MG63 (cell line): ENCODE measurements at regions not wholly inside any gene's neighbourhood (a gene's known extent, or its start where the extent isn't known, plus 50 kb on each side); places are given as distances from the start of the nearest gene placed in this dataset.

Experiments used
- DNase-seq: peaks from one replicate; pipeline ENCODE4 v3.0.0-alpha.2; 2020
- H3K27me3 ChIP-seq: fragments of 250-450 bp; sonication (Bioruptor Pico); 2 replicates; pipeline ENCODE4 v1.5.1; 2020; ENCODE audit warnings: mild to moderate bottlenecking, moderate library complexity
- H3K36me3 ChIP-seq: fragments of 250-450 bp; sonication (Bioruptor Pico); 2 replicates; pipeline ENCODE4 v1.5.1; 2020; ENCODE audit warnings: mild to moderate bottlenecking, moderate library complexity
- H3K4me3 ChIP-seq: fragments of 250-450 bp; sonication (Bioruptor Pico); 2 replicates; pipeline ENCODE4 v1.5.1; 2020; ENCODE audit warnings: mild to moderate bottlenecking, moderate library complexity
- H3K9me3 ChIP-seq: fragments of 250-450 bp; sonication (Bioruptor Pico); 2 replicates; pipeline ENCODE4 v1.5.1; 2020; ENCODE audit warnings: mild to moderate bottlenecking, moderate library complexity

DNA sequence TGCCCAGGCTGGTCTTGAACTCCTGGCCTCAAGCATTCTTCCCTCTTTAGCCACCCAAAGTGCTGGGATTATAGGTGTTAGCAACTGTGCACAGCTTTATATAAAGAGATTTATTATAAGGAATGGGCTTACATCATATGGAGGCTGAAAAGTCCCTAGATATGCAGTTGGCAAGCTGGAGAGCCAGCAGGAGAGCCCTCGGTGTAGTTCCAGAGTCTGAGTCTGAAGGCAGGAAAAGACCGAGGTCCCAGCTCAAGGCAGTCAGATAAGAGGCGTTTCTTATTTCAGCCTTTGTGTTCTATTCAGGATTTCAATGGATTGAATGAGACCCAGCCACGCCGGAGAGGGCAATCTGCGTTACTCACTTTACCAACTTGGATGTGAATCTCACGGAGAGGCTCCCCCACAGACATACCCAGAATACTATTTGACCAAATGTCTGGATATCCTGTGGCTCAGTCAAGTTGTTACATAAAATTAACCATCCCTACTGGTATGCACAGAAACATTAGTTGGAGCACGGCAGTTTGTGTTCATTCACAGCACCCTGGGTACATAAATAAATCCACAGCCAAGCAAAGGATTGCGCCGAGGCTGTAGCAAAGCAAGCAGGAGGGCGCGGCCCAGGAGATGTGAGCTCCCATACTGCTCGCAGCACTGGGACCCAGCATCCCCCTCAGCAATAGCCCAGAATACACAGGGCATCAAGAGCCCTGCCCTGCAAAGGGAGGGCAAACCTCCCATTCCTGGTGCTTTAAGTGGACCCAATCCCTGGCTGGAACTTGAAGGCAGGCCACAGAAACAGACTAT is 158.4 kb upstream of the ZNF32 start:
- Histone ChIP-seq H3K36me3 (no peaks in the 10 kb centered on the region), H3K27me3 (no peaks in the 10 kb centered on the region), H3K9me3 (no peaks in the 10 kb centered on the region), H3K4me3 (no peak overlapping the region)
- DNase-seq = no peak

DNA sequence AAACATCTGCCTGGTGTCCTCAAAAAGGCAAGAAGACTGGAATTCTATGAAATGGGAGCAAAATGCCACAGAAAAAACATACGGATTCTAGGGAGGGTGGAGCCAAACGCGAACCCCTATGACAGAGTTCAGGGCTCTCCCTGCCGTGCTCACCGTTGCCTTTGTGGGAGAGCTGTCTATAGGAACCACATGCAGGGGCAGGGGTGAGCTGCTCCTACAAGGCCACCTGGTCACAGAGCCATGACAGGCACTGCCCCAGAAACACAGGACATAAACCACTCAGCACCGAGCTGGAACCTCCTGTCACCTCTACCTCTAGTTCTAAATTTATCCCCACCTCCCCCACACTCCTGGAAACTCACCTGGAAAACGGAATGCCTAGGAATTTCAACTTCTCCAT is 155.1 kb upstream of the ZNF32 start:
- DNase-seq = no peak
- no peaks in the 10 kb centered on the region for H3K9me3 ChIP-seq
- no peaks in the 10 kb centered on the region for H3K36me3 ChIP-seq
- H3K4me3 ChIP-seq = no peak overlapping the region
- H3K27me3 ChIP-seq = no peaks in the 10 kb centered on the region

DNA sequence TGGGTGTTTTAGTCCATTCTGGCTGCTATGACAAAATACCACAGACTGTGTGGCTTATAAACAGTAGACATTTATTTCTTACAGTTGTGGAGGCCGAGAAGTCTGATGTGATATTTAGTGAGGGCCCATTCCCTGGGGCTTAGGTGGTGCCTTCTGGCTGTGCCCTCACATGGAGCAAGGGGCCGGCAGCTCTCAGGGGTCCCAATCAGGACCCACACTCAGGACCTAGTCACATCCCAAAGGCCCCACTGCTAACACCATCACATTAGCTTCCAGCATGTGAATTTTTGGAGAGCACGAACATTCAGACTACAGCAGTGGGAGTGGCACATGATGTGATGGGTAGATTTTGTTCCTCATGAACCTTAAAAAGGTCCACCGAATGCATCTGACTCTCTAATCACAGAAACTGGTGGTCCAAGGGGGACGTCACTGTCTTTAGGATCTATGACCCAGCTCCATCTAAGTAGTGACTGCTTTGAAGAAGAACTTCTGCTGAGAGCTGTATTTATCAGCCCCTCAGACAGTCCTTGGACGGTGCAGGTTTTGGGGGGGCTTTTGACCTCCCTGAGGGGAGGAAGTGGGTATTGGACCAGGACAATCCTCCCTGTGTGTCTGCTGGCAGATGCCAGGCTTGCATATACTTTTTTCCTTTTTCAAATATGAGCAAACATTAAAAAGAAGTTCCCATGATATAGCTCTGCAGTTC is 154.5 kb upstream of the ZNF32 start:
- H3K36me3 ChIP-seq = no peaks in the 10 kb centered on the region
- no peaks in the 10 kb centered on the region for H3K27me3 ChIP-seq
- no peaks in the 10 kb centered on the region for H3K9me3 ChIP-seq
- H3K4me3 ChIP-seq = no peak overlapping the region
- no peak for DNase-seq

DNA sequence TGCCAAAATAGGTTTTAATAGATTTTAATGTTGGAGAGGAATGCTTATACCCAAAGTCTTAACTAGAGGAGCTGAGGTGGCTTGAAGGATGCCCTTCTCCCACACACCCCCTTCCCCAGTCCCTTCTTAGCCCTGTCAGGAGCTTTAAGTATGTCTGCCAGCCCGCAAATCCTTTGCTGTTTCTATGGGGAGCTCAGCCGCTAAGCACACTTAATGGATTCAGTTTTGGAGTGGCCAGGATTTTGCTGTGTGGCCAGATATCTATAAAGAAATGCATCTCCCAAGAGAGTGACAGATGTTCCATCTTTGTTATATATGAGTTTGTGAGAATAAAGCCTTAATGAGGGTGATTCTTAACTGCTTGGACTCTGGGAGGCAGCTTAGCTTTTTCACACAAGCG is 152.9 kb upstream of the ZNF32 start:
- Histone ChIP-seq H3K4me3 (no peak overlapping the region), H3K36me3 (no peaks in the 10 kb centered on the region), H3K9me3 (no peaks in the 10 kb centered on the region), H3K27me3 (no peaks in the 10 kb centered on the region)
- DNase-seq = no peak

DNA sequence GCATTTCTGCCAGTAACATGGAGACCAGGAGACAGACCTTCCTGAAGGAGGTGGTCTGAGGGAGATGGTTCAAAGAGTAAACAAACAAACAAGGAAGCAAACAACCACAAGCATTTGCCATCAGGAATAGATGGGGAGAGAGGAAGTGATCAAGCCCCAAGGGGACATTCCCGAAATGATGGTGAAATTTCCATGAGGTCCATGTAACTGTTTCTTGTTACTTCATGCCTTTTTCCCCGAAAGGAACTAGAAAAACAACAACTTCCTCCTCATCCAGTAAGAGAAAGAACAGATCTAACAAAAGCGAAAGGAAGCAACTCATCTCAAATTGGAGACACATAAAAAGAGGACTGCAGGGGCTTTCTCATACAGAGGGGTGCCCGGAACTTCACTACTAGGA is 152.5 kb upstream of the ZNF32 start:
- no peaks in the 10 kb centered on the region for H3K36me3 ChIP-seq
- no peak overlapping the region for H3K4me3 ChIP-seq
- H3K27me3 ChIP-seq = no peaks in the 10 kb centered on the region
- DNase-seq = no peak
- H3K9me3 ChIP-seq = no peaks in the 10 kb centered on the region

DNA sequence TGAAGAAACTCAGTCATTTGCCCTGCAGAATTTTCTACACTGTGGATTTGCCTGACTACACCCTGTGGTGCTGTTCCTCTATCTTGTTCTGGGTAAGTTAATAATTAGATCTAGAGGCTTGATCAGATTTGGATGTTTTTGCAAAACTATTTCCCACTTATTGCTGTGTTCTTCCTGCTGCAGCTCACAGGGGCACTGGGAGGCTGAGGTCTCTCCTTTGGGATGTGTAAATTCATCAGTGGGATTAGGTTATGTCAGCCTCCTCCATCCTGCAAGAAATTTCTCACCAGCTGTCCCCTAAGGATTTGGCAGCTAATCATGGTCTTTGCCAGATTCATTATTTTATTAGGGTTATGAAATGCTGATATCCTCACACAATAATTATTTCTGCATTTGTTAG is 148.1 kb upstream of the ZNF32 start:
- no peak for DNase-seq
- no peak overlapping the region for H3K4me3 ChIP-seq
- no peaks in the 10 kb centered on the region for H3K9me3 ChIP-seq
- H3K27me3 ChIP-seq = no peaks in the 10 kb centered on the region
- no peaks in the 10 kb centered on the region for H3K36me3 ChIP-seq

DNA sequence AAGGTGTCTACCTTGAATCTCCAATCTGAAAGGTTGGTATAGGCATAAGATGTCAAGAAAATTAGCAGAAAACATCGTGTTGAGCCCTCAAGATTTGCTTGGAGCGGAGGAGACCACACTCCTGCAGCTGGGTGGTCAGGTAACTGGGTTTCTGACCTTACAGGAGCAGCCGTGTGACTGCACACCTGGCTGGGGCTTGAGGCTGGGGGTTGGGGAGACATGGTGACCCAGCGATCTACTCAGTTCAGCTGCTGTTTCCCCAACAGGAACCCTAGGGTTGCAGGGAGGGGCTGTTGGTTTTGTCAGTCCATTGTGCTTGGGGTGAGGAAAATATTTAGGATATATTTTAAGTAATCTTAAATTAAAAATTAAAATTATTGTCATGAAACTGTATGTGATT is 147.0 kb upstream of the ZNF32 start:
- DNase-seq = no peak
- no peak overlapping the region for H3K4me3 ChIP-seq
- no peaks in the 10 kb centered on the region for H3K9me3 ChIP-seq
- H3K27me3 ChIP-seq = no peaks in the 10 kb centered on the region
- H3K36me3 ChIP-seq = no peaks in the 10 kb centered on the region

DNA sequence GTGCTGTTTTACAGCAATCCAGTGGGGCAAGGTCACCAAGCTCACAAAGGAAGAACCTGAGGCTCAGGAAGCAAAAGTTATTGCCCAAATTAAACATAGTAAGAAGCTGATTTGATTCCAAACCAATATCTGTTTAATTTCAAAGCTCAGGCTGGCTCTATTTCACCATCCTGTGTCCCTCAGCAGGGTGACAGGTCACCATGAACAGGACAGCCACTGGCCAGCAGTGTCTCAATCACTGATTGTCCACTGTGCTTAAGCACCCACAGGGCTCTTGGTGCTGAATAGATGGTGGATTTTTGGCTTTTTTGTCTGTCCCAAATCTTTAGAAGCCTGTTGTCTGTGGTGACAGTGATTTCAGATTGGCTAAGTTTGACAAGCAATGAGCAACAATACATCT is 146.4 kb upstream of the ZNF32 start:
- H3K9me3 ChIP-seq = no peaks in the 10 kb centered on the region
- H3K27me3 ChIP-seq = no peaks in the 10 kb centered on the region
- DNase-seq = no peak
- no peaks in the 10 kb centered on the region for H3K36me3 ChIP-seq
- no peak overlapping the region for H3K4me3 ChIP-seq

DNA sequence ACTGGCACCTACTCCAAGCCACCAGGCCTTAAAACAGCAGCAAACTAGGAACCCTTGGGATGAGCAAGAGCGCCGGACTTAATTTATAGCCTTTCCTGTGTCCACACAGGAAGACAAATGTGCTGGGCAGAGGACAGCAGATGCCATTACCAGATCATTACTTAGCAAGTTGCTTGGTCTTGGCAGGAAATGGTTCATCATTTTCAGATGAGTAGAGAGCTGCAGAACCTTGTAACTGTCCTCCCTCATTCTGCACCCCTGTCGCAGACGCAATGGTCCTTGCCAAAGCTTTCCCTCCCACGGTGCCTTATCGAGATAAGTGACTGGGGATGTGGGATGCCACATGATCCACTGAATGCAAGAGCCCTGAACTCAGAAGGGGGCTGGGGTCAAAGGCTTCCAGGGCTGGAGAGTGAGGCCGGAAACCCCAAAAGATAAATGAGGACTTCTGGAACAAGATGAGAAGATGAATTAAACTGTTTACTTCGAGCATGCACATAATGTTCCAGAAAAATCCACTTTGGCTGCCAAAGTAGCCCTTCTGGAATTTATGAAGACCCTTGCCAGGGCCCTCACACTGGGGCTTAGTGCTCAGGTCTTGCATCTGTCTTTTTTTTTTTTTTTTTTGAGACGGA is 145.6 kb upstream of the ZNF32 start:
- H3K9me3 ChIP-seq = no peaks in the 10 kb centered on the region
- no peaks in the 10 kb centered on the region for H3K27me3 ChIP-seq
- DNase-seq = no peak
- H3K36me3 ChIP-seq = no peaks in the 10 kb centered on the region
- H3K4me3 ChIP-seq = no peak overlapping the region

DNA sequence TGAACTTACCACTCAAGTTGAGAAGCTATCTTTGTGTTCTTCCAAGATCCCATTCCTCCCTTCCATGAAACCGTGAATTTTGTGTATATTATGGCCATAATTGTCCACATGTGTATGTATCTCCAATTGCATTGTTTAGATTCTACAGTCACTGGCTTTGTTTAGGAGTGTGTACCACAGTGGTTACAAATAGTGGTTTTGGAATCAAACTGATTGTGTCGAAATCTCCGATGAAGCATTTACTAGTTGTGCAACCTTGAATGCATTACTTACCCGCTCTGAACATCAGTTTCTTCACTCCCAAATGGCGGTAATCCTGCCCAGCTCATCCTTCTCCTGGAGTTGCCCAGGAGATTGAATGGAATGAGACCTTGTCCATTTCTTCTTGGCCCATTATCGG is 145.0 kb upstream of the ZNF32 start:
- Histone ChIP-seq H3K27me3 (no peaks in the 10 kb centered on the region), H3K4me3 (no peak overlapping the region), H3K36me3 (no peaks in the 10 kb centered on the region), H3K9me3 (no peaks in the 10 kb centered on the region)
- no peak for DNase-seq

DNA sequence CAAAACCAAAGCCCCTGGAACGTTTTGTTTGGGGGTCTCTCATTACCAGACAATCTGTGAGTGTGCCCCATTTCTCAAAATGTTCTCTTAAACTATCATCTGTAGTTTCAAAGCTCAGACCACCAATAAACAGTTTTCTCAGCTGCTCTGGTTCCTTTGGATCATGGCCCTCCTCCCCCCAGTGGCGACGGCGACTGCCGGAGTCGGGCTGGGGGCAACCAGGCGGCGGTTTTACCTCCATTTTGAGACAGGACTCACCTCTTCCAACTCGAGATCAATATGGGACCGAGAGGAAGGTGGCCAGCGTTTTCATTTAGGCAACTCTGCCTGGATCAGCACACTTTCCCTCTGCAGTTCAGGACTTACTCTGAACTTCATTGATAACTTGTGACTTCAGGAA is 141.5 kb upstream of the ZNF32 start:
- DNase-seq = no peak
- H3K36me3 ChIP-seq = no peaks in the 10 kb centered on the region

DNA sequence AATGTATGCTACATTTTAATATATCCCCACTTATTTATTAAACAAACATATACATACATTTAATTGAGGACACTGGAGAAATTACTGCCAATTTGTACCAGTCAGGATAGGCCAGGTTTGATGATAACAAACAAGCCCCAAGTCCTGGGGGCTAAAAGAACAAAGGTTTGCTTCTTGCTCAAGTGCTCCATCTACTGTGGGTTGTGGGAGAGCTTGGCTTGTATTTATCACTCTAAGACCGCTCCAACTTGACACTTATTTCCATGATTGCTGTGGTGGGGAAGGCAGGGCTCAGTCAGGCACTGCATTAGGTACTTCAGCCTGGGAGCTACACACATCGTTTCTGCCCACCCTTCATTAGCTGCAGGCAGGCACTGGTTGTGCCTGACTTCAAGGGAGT is 136.6 kb upstream of the ZNF32 start:
- no peak for DNase-seq
- Histone ChIP-seq H3K4me3 (no peak overlapping the region), H3K9me3 (no peaks in the 10 kb centered on the region), H3K27me3 (no peaks in the 10 kb centered on the region), H3K36me3 (no peaks in the 10 kb centered on the region)

More for the DNA sequence above, 141.5 kb upstream of the ZNF32 start:
- no peak overlapping the region for H3K4me3 ChIP-seq
- no peaks in the 10 kb centered on the region for H3K27me3 ChIP-seq
- no peaks in the 10 kb centered on the region for H3K9me3 ChIP-seq

DNA sequence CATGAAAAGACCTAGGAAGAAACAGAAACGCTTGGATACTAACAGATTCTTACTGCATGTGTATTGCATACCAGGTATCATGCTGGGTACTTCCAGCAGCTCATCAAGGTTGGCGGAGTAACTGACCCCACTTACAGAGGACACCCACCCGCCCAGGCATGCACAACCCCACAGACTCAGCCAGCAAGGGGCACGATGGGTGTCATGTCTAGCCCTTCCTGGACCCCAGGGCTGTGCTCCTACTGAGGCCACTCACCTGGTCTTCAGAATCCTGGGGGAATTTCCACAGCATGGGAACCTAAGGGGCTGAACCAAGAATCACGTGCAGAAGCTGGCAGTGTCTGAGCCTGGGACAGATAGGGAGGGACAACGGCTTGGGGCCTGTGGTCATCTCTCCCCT is 134.1 kb upstream of the ZNF32 start:
- Histone ChIP-seq H3K36me3 (no peaks in the 10 kb centered on the region), H3K27me3 (no peaks in the 10 kb centered on the region), H3K9me3 (no peaks in the 10 kb centered on the region), H3K4me3 (no peak overlapping the region)
- DNase-seq = no peak

DNA sequence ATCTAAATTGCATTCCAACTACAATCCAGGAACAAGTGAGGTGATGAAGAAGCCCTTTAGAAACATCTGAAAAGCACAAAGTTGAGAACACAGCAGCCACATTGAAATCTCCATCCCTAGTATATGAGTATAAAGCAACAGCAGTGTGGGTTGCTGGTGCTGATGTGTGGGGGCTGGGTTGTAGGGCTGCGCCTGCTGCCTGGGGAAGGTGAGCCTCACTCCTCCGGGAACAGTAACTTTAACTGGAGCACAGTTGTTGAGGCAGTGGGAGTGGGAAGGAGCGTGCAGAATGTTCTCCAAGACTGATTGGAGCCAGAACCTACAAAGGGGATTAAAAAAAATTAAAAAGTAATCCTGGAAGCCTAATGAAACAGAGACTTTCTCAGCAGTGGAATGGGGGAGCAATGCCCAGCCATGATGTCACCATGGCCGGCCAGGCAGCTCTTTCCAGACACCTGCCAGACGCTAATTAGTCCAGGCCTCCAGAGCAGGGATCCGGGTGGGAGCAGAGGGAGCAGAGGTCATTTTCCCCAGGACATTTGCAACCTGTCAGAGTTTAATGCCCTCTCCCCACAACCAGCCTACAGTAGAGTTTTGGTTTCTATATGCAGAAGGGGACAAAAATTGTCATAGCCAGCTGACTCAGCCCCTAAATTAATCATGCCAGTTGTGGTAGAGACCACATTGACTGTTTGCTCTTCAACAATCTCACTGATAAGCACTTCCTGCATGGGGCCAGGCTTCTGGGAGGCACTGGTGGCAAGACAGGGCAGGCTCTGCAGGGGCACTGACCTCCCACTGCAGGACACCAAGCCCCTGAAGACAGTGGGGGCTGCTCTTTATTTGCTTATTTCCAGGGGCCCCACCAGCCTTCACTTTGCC is 133.0 kb upstream of the ZNF32 start:
- no peak for DNase-seq
- Histone ChIP-seq H3K4me3 (no peak overlapping the region), H3K27me3 (no peaks in the 10 kb centered on the region), H3K36me3 (no peaks in the 10 kb centered on the region), H3K9me3 (no peaks in the 10 kb centered on the region)

DNA sequence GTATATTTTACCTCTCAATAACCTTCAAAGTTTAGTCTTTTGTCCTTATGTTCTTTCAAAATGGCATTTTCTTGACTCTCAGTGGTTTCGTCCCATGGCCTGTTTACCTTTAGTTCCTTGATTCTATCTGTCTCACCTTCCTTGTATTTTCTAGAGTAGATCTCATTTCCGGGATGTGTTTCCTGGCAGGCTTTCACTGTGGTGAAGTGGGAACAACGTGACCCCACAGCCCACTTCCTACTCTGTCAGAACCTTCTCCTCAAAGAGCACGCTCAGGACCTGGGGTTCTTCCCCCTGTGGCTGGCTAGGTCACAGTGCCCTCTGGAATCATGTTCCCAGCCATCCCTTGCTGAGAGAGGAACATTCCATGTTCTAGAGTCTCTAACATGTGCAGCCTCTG is 129.9 kb upstream of the ZNF32 start:
- Histone ChIP-seq H3K36me3 (no peaks in the 10 kb centered on the region), H3K9me3 (no peaks in the 10 kb centered on the region), H3K27me3 (no peaks in the 10 kb centered on the region), H3K4me3 (no peak overlapping the region)
- DNase-seq = no peak

DNA sequence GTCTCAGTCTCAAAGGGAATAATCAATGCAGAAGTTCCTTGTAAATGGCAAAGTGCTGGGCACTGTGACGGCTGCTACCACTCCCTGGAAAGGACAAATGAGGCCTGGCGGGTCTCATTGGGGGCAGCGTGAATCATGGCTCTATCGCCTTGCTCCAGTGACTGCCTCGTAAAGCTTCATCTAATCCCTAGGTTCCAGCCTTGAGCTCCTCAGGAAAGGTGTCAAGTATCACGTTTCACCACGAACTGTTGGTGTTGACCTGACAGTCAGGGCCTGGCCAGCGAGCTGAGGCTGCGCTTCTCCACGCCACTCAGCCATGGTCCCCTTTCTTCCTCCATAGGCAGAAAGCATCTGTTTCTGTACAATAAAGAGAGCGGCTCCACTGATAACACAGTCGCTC is 126.7 kb upstream of the ZNF32 start:
- H3K36me3 ChIP-seq = no peaks in the 10 kb centered on the region
- no peak for DNase-seq
- peaks cover 9% of the 10 kb centered on the region; the same call in 1 of the 2 replicates for H3K9me3 ChIP-seq
- H3K4me3 ChIP-seq = no peak overlapping the region
- no peaks in the 10 kb centered on the region for H3K27me3 ChIP-seq

DNA sequence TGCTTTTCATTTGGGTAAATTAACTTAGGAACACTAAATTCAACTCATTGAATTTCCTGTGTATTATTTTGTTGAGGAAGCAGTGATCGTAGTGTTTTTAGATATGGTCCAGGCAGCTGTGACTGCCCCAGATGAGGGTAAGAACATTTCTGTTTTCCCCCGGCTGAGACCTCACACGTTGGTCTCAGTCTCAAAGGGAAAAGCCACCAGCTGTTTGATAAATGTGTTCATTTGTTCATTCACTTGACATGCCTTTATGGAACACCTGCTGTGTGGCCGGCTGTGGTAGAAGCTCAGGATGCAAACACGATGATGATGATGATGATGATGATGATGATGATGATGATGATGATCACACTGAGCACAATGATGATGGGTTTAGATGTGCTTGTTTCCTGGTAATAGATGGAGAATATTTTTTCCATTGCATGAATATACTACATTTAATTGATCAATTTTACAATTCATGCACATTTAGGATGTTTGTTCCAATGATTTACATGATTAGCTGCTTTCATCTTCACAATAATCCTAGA is 125.6 kb upstream of the ZNF32 start:
- Histone ChIP-seq H3K9me3 (peaks cover 9% of the 10 kb centered on the region; the same call in 1 of the 2 replicates), H3K4me3 (no peak overlapping the region), H3K27me3 (no peaks in the 10 kb centered on the region), H3K36me3 (no peaks in the 10 kb centered on the region)
- no peak for DNase-seq
